SK-N-SH (cell line): ENCODE measurements at regions not wholly inside any gene's neighbourhood (a gene's known extent, or its start where the extent isn't known, plus 50 kb on each side); places are given as distances from the start of the nearest gene placed in this dataset.

ENCODE experiments used
- EP300 ChIP-seq, 2 experiments: IDR thresholded peaks; 2 replicates each; pipeline versions ENCODE4 v1.4.0 to v1.6.1; 2012; ENCODE audit warnings: borderline replicate concordance in 1 of 2, low read depth in 1 of 2, low read length in 1 of 2
- EZH2phosphoT487 ChIP-seq: fragments of 200-600 bp; sonication (generic); IDR thresholded peaks from 2 replicates; pipeline ENCODE4 v1.6.1; 2017; ENCODE audit warnings: low read depth, mixed run types, mild to moderate bottlenecking, antibody characterized with exemption, moderate library complexity, borderline replicate concordance
- TF ChIP-seq, protein P1 (sequence below): fragments of 150-350 bp; IDR thresholded peaks from 2 replicates; pipeline ENCODE4 v1.6.1; 2017; ENCODE audit warnings: antibody characterized with exemption, low read length, low read depth, borderline replicate concordance

DNA sequence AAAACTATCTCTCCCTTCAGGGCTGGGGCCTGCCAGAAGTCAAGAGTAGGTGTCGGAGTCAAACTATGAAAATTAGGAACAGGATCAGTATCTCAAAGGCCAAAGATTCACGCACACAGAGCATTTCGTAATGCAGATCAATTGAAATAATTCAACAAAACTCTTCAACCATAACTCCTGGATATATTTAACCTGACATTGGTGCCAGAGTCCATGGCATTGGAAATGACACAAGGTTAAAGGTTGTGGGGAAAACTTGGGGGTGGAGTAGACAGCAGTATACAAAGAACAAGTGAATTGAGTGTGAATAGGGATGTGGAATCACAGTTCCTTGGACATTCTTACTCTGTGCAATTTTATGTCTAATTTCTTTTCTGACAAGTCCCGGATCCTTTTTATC, 788.0 kb upstream of the GYPC start:
- TF ChIP-seq EP300 (IDR thresholded peaks at IDR 0.05; ENCODE audit: borderline replicate concordance in 1 of 2, low read depth in 1 of 2, low read length in 1 of 2) (no peak), EZH2phosphoT487 (no peak)
- TF ChIP-seq, protein P1, sequence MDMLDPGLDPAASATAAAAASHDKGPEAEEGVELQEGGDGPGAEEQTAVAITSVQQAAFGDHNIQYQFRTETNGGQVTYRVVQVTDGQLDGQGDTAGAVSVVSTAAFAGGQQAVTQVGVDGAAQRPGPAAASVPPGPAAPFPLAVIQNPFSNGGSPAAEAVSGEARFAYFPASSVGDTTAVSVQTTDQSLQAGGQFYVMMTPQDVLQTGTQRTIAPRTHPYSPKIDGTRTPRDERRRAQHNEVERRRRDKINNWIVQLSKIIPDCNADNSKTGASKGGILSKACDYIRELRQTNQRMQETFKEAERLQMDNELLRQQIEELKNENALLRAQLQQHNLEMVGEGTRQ, result no peak
